NCI-H187 treated with DMSO at 0.1 percent for 48 hours (cell line): ENCODE measurements at regions not wholly inside any gene's neighbourhood (a gene's known extent, or its start where the extent isn't known, plus 50 kb on each side); places are given as distances from the start of the nearest gene placed in this dataset.
"Not testable (repeated sequence)": the region's sequence is repeated elsewhere in the genome, so short reads cannot be mapped to it uniquely, and the experiment has no call there.

Experiments used
- DNase-seq: peaks from one replicate; lab custom pipeline; 2025; lab: John Stamatoyannopoulos, UW

GRCh38 chr9:12271421-12271891 lies 421.7 kb upstream of the TYRP1 start:
- no peak for DNase-seq

- no peak for DNase-seq
Observed at GRCh38 chr9:12272471-12273120, 420.6 kb upstream of the TYRP1 start.

- DNase-seq: no peak
Observed at GRCh38 chr9:12274577-12274976, 418.6 kb upstream of the TYRP1 start.

GRCh38 chr9:12276505-12276904 lies 416.7 kb upstream of the TYRP1 start:
- no peak for DNase-seq

GRCh38 chr9:12289711-12290110 lies 403.5 kb upstream of the TYRP1 start:
- DNase-seq: no peak

GRCh38 chr9:12290166-12290869 lies 402.9 kb upstream of the TYRP1 start:
- no peak for DNase-seq

GRCh38 chr9:12305211-12305610 lies 388.0 kb upstream of the TYRP1 start:
- DNase-seq: no peak

- no peak for DNase-seq
Observed at GRCh38 chr9:12314589-12314988, 378.6 kb upstream of the TYRP1 start.

- no peak for DNase-seq
Observed at GRCh38 chr9:12318732-12319685, 374.2 kb upstream of the TYRP1 start.

GRCh38 chr9:12329623-12329985 lies 363.6 kb upstream of the TYRP1 start:
- DNase-seq: no peak

- not testable (repeated sequence) for DNase-seq
Observed at GRCh38 chr9:12333966-12334365, 359.2 kb upstream of the TYRP1 start.

GRCh38 chr9:12350775-12351174 lies 342.4 kb upstream of the TYRP1 start:
- no peak for DNase-seq

GRCh38 chr9:12351293-12352044 lies 341.7 kb upstream of the TYRP1 start:
- DNase-seq: no peak

- no peak for DNase-seq
Observed at GRCh38 chr9:12352045-12352315, 341.2 kb upstream of the TYRP1 start.

GRCh38 chr9:12363439-12363838 lies 329.7 kb upstream of the TYRP1 start:
- no peak for DNase-seq

GRCh38 chr9:12368569-12368968 lies 324.6 kb upstream of the TYRP1 start:
- no peak for DNase-seq

- DNase-seq: no peak
Observed at GRCh38 chr9:12391839-12392509, 301.2 kb upstream of the TYRP1 start.

GRCh38 chr9:12394105-12394504 lies 299.1 kb upstream of the TYRP1 start:
- no peak for DNase-seq

GRCh38 chr9:12403721-12404120 lies 289.5 kb upstream of the TYRP1 start:
- DNase-seq: no peak

- DNase-seq: no peak
Observed at GRCh38 chr9:12413986-12414385, 279.2 kb upstream of the TYRP1 start.

GRCh38 chr9:12414514-12414913 lies 278.7 kb upstream of the TYRP1 start:
- DNase-seq: no peak

GRCh38 chr9:12415361-12415760 lies 277.8 kb upstream of the TYRP1 start:
- no peak for DNase-seq
